ENCODE measurements at regions not wholly inside any gene's neighbourhood (a gene's known extent, or its start where the extent isn't known, plus 50 kb on each side); places are given as distances from the start of the nearest gene placed in this dataset.

- Histone ChIP-seq H3K79me2 (ENCODE audit: low read depth) (no peaks in the 10 kb centered on the region), H3K27me3 (no peaks in the 10 kb centered on the region), H3K27ac (no peak overlapping the region), H2AFZ (replicated peaks) (peak overlapping the region; percentile 19), H4K20me1 (ENCODE audit: low read depth) (no peaks in the 10 kb centered on the region), H3K9me3 (ENCODE audit: low read depth) (no peaks in the 10 kb centered on the region), H3K36me3 (no peaks in the 10 kb centered on the region), H3F3A (ENCODE audit: low read depth) (no peaks in the 10 kb centered on the region), H3K4me3 (no peak overlapping the region), H3K9ac (no peak overlapping the region), H3K4me2 (no peak overlapping the region), H3K4me1 (peaks cover 3% of the 10 kb centered on the region)
- TF ChIP-seq EZH2 (IDR thresholded peaks at IDR 0.05): no peak
- TF ChIP-seq CTCF (IDR thresholded peaks at IDR 0.05): no peak
- no peak for TF ChIP-seq EZH2phosphoT487 (IDR thresholded peaks at IDR 0.05)
- peaks cover 2% of the 10 kb centered on the region for H3K27me3 Mint-ChIP-seq (ENCODE audit: insufficient read depth, low read depth)
- H3K4me1 Mint-ChIP-seq: peaks cover 7% of the 10 kb centered on the region
- DNase-seq (ENCODE audit: low spot score): no peak
- no peak overlapping the region for H3K4me3 Mint-ChIP-seq
- no peak overlapping the region for H3K27ac Mint-ChIP-seq
- no peaks in the 10 kb centered on the region for H3K9me3 Mint-ChIP-seq
- H3K36me3 Mint-ChIP-seq: no peaks in the 10 kb centered on the region
Observed at GRCh38 chr18:75612456-75612855, 185.0 kb upstream of the SMIM21 start.

GRCh38 chr18:75607701-75608100, 180.2 kb upstream of the SMIM21 start:
- Histone ChIP-seq H3F3A (ENCODE audit: low read depth) (no peaks in the 10 kb centered on the region), H3K27me3 (no peaks in the 10 kb centered on the region), H2AFZ (replicated peaks) (no peak overlapping the region), H3K79me2 (ENCODE audit: low read depth) (no peaks in the 10 kb centered on the region), H3K9ac (no peak overlapping the region), H3K4me1 (peaks cover 3% of the 10 kb centered on the region), H3K36me3 (no peaks in the 10 kb centered on the region), H3K27ac (no peak overlapping the region), H4K20me1 (ENCODE audit: low read depth) (no peaks in the 10 kb centered on the region), H3K4me2 (no peak overlapping the region), H3K4me3 (no peak overlapping the region), H3K9me3 (ENCODE audit: low read depth) (no peaks in the 10 kb centered on the region)
- H3K27ac Mint-ChIP-seq: no peak overlapping the region
- H3K27me3 Mint-ChIP-seq (ENCODE audit: insufficient read depth, low read depth): peaks cover 2% of the 10 kb centered on the region
- no peaks in the 10 kb centered on the region for H3K36me3 Mint-ChIP-seq
- TF ChIP-seq EZH2 (IDR thresholded peaks at IDR 0.05) (no peak), EZH2phosphoT487 (IDR thresholded peaks at IDR 0.05) (no peak), CTCF (IDR thresholded peaks at IDR 0.05) (no peak)
- no peak overlapping the region for H3K4me3 Mint-ChIP-seq
- DNase-seq (ENCODE audit: low spot score): no peak
- peaks cover 5% of the 10 kb centered on the region for H3K4me1 Mint-ChIP-seq
- H3K9me3 Mint-ChIP-seq: peaks cover 2% of the 10 kb centered on the region

GRCh38 chr18:75592527-75592926, 165.0 kb upstream of the SMIM21 start:
- no peaks in the 10 kb centered on the region for H3F3A ChIP-seq (ENCODE audit: low read depth)
- H3K27ac ChIP-seq: no peak overlapping the region
- H3K36me3 ChIP-seq: no peaks in the 10 kb centered on the region
- peaks cover 30% of the 10 kb centered on the region for H3K9me3 Mint-ChIP-seq
- no peaks in the 10 kb centered on the region for H3K27me3 ChIP-seq
- no peak overlapping the region for H2AFZ ChIP-seq (replicated peaks)
- H3K27ac Mint-ChIP-seq: no peak overlapping the region
- no peak overlapping the region for H3K4me2 ChIP-seq
- no peaks in the 10 kb centered on the region for H4K20me1 ChIP-seq (ENCODE audit: low read depth)
- no peaks in the 10 kb centered on the region for H3K79me2 ChIP-seq (ENCODE audit: low read depth)
- peaks cover 14% of the 10 kb centered on the region for H3K9me3 ChIP-seq (ENCODE audit: low read depth)
- no peaks in the 10 kb centered on the region for H3K4me1 ChIP-seq
- no peak for DNase-seq (ENCODE audit: low spot score)
- no peak overlapping the region for H3K4me3 Mint-ChIP-seq
- no peaks in the 10 kb centered on the region for H3K36me3 Mint-ChIP-seq
- H3K27me3 Mint-ChIP-seq (ENCODE audit: insufficient read depth, low read depth): no peaks in the 10 kb centered on the region
- H3K4me1 Mint-ChIP-seq: no peaks in the 10 kb centered on the region
- H3K9ac ChIP-seq: no peak overlapping the region
- TF ChIP-seq EZH2phosphoT487 (IDR thresholded peaks at IDR 0.05) (no peak), CTCF (IDR thresholded peaks at IDR 0.05) (no peak), EZH2 (IDR thresholded peaks at IDR 0.05) (no peak)
- H3K4me3 ChIP-seq: no peak overlapping the region
